Stimulated activated effector memory CD8-positive, alpha-beta T cell treated with anti-CD3 and anti-CD28 coated beads, Interleukin-12 subunit alpha, Interleukin-12 subunit beta, amount 100 ng/mL, for 72 hours (primary cell): ENCODE measurements at regions not wholly inside any gene's neighbourhood (a gene's known extent, or its start where the extent isn't known, plus 50 kb on each side); places are given as distances from the start of the nearest gene placed in this dataset.

Experiments used
- ATAC-seq: fragments of 150-1000 bp; cut with Tn5 transposase; 2 replicates; pipeline ENCODE4 v1.10.0; 2021
- DNase-seq, 2 donors: peaks; one replicate each; pipeline ENCODE4 v3.0.0; 2021 to 2022; ENCODE audit warnings: low spot score in 2 of 2
- H3K27ac Mint-ChIP-seq: one replicate; pipeline ENCODE4 v1.8.0; 2022; ENCODE audit warnings: mild to moderate bottlenecking, mixed read lengths
- H3K36me3 Mint-ChIP-seq: one replicate; pipeline ENCODE4 v1.8.0; 2022; ENCODE audit warnings: mild to moderate bottlenecking, mixed read lengths
- H3K4me1 Mint-ChIP-seq: one replicate; pipeline ENCODE4 v1.8.0; 2022; ENCODE audit warnings: mixed read lengths
- H3K4me3 Mint-ChIP-seq: one replicate; pipeline ENCODE4 v1.8.0; 2022; ENCODE audit warnings: mild to moderate bottlenecking, mixed read lengths
- H3K9me3 Mint-ChIP-seq: one replicate; pipeline ENCODE4 v1.8.0; 2022; ENCODE audit warnings: mixed read lengths

DNA sequence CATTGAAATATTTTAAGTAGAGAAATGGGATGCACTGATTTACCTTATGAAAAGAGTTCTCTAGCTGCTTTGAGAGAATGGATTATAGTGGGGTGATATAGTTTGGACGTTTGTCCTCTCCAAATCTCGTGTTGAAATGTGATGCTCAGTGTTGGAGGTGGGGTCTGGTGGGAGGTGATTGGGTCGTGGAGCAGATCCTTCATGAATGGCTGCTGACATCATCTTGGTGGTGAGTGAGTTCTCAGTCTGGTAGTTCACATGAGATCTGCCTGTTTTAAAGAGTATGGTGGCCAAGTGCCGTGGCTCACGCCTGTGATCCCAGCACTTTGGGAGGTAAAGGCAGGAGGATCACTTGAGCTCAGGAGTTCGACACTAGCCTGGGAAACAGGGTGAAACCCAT lies 58.7 kb upstream of the SH3RF3 start:
- DNase-seq = no peak
- H3K4me1 Mint-ChIP-seq = peaks cover 4% of the 10 kb centered on the region
- H3K9me3 Mint-ChIP-seq = no peaks in the 10 kb centered on the region
- H3K27ac Mint-ChIP-seq = no peak overlapping the region
- no peaks in the 10 kb centered on the region for H3K36me3 Mint-ChIP-seq
- ATAC-seq = no peak
- H3K4me3 Mint-ChIP-seq = no peak overlapping the region

DNA sequence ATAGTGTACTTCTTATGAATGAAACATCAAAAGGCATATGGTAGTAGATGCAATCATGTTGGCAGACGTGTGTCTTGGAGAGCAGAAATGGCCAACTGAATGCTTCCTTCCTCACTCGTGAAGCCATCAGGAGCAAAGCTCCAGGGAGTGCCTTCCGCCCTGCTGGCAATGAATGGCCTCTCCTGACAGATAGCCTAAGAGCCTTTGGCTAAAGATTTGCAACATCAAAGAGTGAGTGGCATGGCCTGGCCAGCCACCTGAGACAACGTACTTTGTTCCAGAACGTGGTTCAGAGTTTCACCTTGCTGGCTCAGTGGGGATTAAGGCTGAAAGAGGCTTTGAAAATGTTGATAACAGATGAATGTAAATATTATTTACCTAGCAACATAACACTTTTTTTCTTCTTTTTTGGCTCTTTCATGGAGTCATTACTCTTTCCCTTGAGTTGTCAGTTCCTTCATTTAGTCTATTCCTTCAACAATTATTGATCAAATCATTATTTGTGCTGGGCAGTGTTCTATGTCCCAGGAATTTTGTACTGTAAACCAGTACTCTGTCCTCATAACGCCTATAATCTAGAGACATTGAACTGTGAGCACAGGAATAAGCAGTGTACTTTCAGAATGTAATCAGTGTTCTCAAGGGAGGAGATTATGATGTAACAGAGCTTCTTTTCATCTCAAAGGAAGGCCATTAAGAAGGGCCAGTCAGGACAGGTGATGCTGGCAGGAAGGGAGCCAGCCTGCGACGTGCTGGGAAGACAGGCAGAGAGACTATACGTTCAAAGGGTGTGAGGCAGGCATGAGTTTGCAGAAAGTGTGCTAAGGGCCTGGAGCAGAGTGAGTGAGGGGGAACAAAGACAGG lies 59.4 kb upstream of the SH3RF3 start:
- DNase-seq (no peak), ATAC-seq (no peak)
- no peak overlapping the region for H3K4me3 Mint-ChIP-seq
- H3K9me3 Mint-ChIP-seq = no peaks in the 10 kb centered on the region
- H3K27ac Mint-ChIP-seq = no peak overlapping the region
- peaks cover 4% of the 10 kb centered on the region for H3K4me1 Mint-ChIP-seq
- H3K36me3 Mint-ChIP-seq = no peaks in the 10 kb centered on the region

DNA sequence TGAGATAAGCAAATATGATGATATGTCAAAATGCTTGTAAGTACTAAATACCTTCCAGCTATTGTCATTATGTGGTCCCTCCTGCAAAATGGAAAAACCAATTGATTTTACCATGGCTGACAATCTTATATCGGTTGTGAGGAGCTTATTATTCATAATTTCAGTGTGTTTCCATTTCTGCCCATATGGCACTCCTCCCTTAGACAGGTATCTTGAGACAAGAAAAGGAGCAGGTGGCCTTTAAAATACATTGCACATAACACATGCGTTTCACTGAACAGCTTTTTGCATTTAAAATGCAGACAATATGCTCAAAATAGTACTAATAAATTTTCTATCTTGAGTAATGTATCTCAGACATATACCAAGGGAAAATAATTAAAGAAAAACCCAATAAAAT lies 60.2 kb upstream of the SH3RF3 start:
- no peak for DNase-seq
- Mint-ChIP-seq H3K36me3 (no peaks in the 10 kb centered on the region), H3K9me3 (no peaks in the 10 kb centered on the region), H3K4me1 (peaks cover 4% of the 10 kb centered on the region), H3K4me3 (no peak overlapping the region), H3K27ac (no peak overlapping the region)
- ATAC-seq = no peak

GRCh38 chr2:109067631-109068125 lies 61.3 kb upstream of the SH3RF3 start:
- no peak for DNase-seq
- ATAC-seq = no peak
- Mint-ChIP-seq H3K9me3 (no peaks in the 10 kb centered on the region), H3K27ac (no peak overlapping the region), H3K4me3 (no peak overlapping the region), H3K4me1 (peaks cover 4% of the 10 kb centered on the region), H3K36me3 (no peaks in the 10 kb centered on the region)

GRCh38 chr2:109066917-109067597 lies 61.9 kb upstream of the SH3RF3 start:
- ATAC-seq = no peak
- Mint-ChIP-seq H3K4me1 (peaks cover 4% of the 10 kb centered on the region), H3K9me3 (no peaks in the 10 kb centered on the region), H3K4me3 (no peak overlapping the region), H3K27ac (no peak overlapping the region), H3K36me3 (no peaks in the 10 kb centered on the region)
- no peak for DNase-seq

DNA sequence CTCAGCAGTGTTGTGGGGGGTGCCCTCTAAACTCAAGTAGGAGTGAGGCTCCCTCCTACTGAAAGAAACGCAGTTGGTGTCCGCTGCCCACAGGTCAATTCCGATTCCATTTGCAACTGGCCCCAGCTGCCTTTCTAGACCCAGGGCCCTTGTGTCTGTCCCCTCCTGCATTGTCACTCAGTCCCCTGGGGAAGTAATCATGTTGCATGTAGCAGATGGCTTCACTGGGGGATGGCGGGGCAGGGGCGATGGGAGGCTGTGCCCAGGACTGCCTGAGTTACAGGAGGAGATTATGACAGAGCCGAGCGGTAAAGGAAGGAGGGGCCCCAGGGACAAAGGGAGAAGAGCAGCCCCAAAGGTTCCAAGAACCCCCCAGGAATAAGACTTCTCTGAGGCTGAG lies 62.5 kb upstream of the SH3RF3 start:
- Mint-ChIP-seq H3K36me3 (no peaks in the 10 kb centered on the region), H3K4me1 (peaks cover 4% of the 10 kb centered on the region), H3K9me3 (no peaks in the 10 kb centered on the region), H3K27ac (no peak overlapping the region), H3K4me3 (no peak overlapping the region)
- ATAC-seq (no peak), DNase-seq (no peak)

- ATAC-seq = no peak
- DNase-seq = no peak
- no peak overlapping the region for H3K4me3 Mint-ChIP-seq
- H3K36me3 Mint-ChIP-seq = no peaks in the 10 kb centered on the region
- no peak overlapping the region for H3K27ac Mint-ChIP-seq
- no peaks in the 10 kb centered on the region for H3K9me3 Mint-ChIP-seq
- peaks cover 4% of the 10 kb centered on the region for H3K4me1 Mint-ChIP-seq
Measured at GRCh38 chr2:109065391-109065734, 63.6 kb upstream of the SH3RF3 start.

GRCh38 chr2:109064660-109065390 lies 64.2 kb upstream of the SH3RF3 start:
- Mint-ChIP-seq H3K4me3 (no peak overlapping the region), H3K27ac (no peak overlapping the region), H3K36me3 (no peaks in the 10 kb centered on the region), H3K4me1 (peaks cover 4% of the 10 kb centered on the region), H3K9me3 (no peaks in the 10 kb centered on the region)
- ATAC-seq (no peak), DNase-seq (no peak)

- ATAC-seq (no peak), DNase-seq (no peak)
- Mint-ChIP-seq H3K27ac (no peak overlapping the region), H3K4me3 (no peak overlapping the region), H3K36me3 (no peaks in the 10 kb centered on the region), H3K9me3 (no peaks in the 10 kb centered on the region), H3K4me1 (peaks cover 4% of the 10 kb centered on the region)
Measured at GRCh38 chr2:109062859-109063700, 65.9 kb upstream of the SH3RF3 start.

- no peak overlapping the region for H3K27ac Mint-ChIP-seq
- H3K9me3 Mint-ChIP-seq = no peaks in the 10 kb centered on the region
- ATAC-seq = no peak
- H3K36me3 Mint-ChIP-seq = no peaks in the 10 kb centered on the region
- DNase-seq = no peak
- H3K4me1 Mint-ChIP-seq = no peaks in the 10 kb centered on the region
- no peak overlapping the region for H3K4me3 Mint-ChIP-seq
Measured at GRCh38 chr2:109062145-109062858, 66.7 kb upstream of the SH3RF3 start.

- Mint-ChIP-seq H3K36me3 (no peaks in the 10 kb centered on the region), H3K4me1 (no peaks in the 10 kb centered on the region), H3K9me3 (no peaks in the 10 kb centered on the region), H3K4me3 (no peak overlapping the region), H3K27ac (no peak overlapping the region)
- no peak for DNase-seq
- ATAC-seq = no peak
Measured at GRCh38 chr2:109061736-109062135, 67.3 kb upstream of the SH3RF3 start.

DNA sequence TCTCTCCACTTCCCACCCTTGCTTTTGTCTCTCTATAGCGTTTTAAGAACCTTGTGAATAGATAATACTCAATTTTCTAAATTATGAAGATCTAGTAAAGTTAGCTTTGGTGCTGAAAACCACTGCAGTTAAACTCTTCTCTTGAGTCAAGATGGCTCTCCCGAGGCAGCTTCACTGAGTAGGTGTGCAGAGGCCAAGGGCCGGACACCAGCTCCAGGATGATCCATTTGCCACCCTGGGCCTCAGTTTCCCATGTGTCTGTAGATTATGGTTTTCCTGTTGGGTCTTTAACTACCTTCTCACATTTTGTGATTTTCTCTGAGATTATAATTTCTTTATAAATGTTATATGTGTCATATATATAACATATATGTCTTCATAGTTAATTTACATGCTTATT lies 68.5 kb upstream of the SH3RF3 start:
- H3K36me3 Mint-ChIP-seq = no peaks in the 10 kb centered on the region
- DNase-seq (no peak), ATAC-seq (no peak)
- no peaks in the 10 kb centered on the region for H3K4me1 Mint-ChIP-seq
- no peak overlapping the region for H3K4me3 Mint-ChIP-seq
- no peak overlapping the region for H3K27ac Mint-ChIP-seq
- no peaks in the 10 kb centered on the region for H3K9me3 Mint-ChIP-seq

DNA sequence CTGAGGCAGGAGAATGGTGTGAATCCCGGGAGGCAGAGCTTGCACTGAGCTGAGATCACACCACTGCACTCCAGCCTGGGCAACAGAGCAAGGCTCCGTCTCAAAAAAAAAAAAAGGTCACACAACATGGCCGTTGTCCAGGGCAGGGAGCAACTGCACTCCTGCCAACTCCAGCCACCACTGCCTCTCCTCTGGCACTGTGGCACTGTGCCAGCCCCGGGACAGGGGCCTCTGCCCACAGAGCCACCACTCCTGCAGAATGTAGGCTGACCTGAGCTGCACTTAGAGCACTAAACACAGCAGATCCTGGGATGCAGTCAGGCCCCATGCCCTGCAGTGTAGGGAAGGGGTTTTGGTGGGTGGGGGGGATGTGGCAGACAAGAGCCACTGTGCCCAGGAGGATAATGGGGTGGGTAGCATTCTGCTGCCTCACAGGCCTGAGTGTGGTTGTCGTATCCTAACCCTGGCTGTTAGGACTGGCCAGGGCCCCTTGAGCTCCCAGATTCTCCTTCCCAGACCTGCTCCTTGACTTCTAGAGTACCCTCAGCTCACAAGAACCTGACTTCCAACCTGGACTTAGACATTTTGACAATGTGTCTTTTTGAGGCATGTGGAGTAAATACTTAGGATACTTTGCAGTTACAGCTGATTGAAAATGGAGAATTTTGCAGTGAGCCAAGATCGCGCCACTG lies 69.4 kb upstream of the SH3RF3 start:
- no peak for ATAC-seq
- Mint-ChIP-seq H3K27ac (no peak overlapping the region), H3K4me3 (no peak overlapping the region), H3K9me3 (no peaks in the 10 kb centered on the region), H3K4me1 (no peaks in the 10 kb centered on the region), H3K36me3 (no peaks in the 10 kb centered on the region)
- DNase-seq = no peak

DNA sequence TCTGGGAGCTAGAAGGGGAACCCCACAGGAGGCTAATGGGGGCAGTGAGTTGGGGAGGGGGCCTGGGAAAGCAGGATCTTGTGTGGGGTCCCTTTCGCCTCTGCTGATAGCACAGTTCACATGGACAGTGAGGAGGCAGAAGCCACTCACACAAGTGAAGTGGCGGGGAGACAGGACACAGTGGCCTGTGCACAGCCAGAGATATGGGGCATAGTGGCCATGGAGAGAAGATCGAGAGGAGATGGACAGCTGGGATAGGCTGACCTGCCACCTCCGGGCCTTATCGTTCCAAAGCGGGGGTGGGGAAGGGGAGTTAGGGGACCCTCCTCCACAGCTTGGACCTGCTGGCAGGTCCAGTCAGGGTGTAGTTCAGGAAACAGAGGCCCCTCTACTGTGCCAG lies 69.8 kb upstream of the EDAR start:
- no peak for DNase-seq
- Mint-ChIP-seq H3K36me3 (no peaks in the 10 kb centered on the region), H3K4me3 (no peak overlapping the region), H3K4me1 (no peaks in the 10 kb centered on the region), H3K27ac (no peak overlapping the region), H3K9me3 (no peaks in the 10 kb centered on the region)
- ATAC-seq = no peak
